Stomach (tissue), 4 donors: ENCODE measurements at regions not wholly inside any gene's neighbourhood (a gene's known extent, or its start where the extent isn't known, plus 50 kb on each side); places are given as distances from the start of the nearest gene placed in this dataset.

Experiments
- EP300 ChIP-seq: sonication (generic); formaldehyde crosslinking; IDR thresholded peaks from one replicate; pipeline ENCODE4 v1.6.1; 2017; ENCODE audit warnings: antibody characterized with exemption
- POLR2A ChIP-seq, 4 donors: fragments of 450-650 bp; IDR thresholded peaks; one replicate each; pipeline ENCODE4 v1.6.1; 2016; ENCODE audit warnings: antibody characterized with exemption in 4 of 4, control low read depth in 2 of 4, mild to moderate bottlenecking in 1 of 4, moderate library complexity in 1 of 4
- TF ChIP-seq, protein P1 (sequence below), 7 experiments: fragments of 450-650 bp in 4 of 7; fragments of 200-600 bp in 3 of 7; sonication (generic) in 3 of 7; IDR thresholded peaks; one replicate each; pipeline ENCODE4 v1.5.1; 2016 to 2019; ENCODE audit warnings: antibody characterized with exemption in 7 of 7, control low read depth in 2 of 7, mild to moderate bottlenecking in 1 of 7

DNA sequence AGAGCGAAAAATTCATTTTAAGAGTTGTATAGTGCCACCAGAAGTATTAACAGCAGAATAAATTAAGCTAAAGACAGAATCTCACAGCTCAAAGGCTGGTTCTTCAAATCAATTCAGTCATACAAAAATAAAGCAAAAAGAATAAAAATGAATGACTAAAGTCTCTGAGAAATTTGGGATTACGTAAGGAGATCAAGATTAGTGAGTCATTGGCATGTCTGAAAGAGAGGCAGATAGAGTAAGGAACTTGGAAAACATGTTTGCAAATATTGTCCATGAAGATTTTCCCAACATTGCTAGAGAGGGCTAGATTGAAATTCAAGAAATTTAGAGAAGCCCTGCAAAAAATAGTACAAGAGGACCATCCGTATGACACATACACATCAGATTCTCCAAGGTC, 1413.9 kb upstream of the ADGRB3 start:
- TF ChIP-seq, protein P1, sequence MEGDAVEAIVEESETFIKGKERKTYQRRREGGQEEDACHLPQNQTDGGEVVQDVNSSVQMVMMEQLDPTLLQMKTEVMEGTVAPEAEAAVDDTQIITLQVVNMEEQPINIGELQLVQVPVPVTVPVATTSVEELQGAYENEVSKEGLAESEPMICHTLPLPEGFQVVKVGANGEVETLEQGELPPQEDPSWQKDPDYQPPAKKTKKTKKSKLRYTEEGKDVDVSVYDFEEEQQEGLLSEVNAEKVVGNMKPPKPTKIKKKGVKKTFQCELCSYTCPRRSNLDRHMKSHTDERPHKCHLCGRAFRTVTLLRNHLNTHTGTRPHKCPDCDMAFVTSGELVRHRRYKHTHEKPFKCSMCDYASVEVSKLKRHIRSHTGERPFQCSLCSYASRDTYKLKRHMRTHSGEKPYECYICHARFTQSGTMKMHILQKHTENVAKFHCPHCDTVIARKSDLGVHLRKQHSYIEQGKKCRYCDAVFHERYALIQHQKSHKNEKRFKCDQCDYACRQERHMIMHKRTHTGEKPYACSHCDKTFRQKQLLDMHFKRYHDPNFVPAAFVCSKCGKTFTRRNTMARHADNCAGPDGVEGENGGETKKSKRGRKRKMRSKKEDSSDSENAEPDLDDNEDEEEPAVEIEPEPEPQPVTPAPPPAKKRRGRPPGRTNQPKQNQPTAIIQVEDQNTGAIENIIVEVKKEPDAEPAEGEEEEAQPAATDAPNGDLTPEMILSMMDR (IDR thresholded peaks at IDR 0.05): no peak
- TF ChIP-seq POLR2A (IDR thresholded peaks at IDR 0.05) (no peak), EP300 (no peak)
